ENCODE measurements at regions not wholly inside any gene's neighbourhood (a gene's known extent, or its start where the extent isn't known, plus 50 kb on each side); places are given as distances from the start of the nearest gene placed in this dataset.

GRCh38 chr12:116628450-116628793 is 69.2 kb downstream of the MAP1LC3B2 start:
- Histone ChIP-seq H3K79me1 (ENCODE audit: low read depth, low read length) (no peaks in the 10 kb centered on the region), H2AK5ac (ENCODE audit: low read depth, low read length) (no peak overlapping the region), H4K8ac (ENCODE audit: extremely low read depth, insufficient read depth, low read length) (peak overlapping the region; percentile 40; the same call in 1 of the 2 replicates), H3K9ac (replicated peaks in 1 of 4; ENCODE audit: extremely low read depth in 1 of 4, low read depth in 3 of 4, low read length in 3 of 4) (no peak overlapping the region), H3K18ac (ENCODE audit: extremely low read depth, low read length) (no peak overlapping the region; the same call in 1 of the 2 replicates), H2BK120ac (replicated peaks; ENCODE audit: low read depth, low read length) (no peak overlapping the region), H4K91ac (replicated peaks; ENCODE audit: insufficient read length, low read length) (no peak overlapping the region), H3K4me3 (ENCODE audit: extremely low read depth in 1 of 4, insufficient read depth in 2 of 4, low read depth in 3 of 4, low read length in 4 of 4) (no peak overlapping the region), H3K14ac (ENCODE audit: insufficient read length) (no peak overlapping the region), H3K4ac (replicated peaks; ENCODE audit: insufficient read length, low read depth, low read length) (no peak overlapping the region), H2AFZ (ENCODE audit: low read length) (no peak overlapping the region), H3K4me1 (replicated peaks in 1 of 4; ENCODE audit: control insufficient read depth in 3 of 4, insufficient read depth in 4 of 4, low read length in 3 of 4) (peaks cover 0 to 10% (median 5%) of the 10 kb centered on the region in 4 experiments; a peak in 4 of 7 replicates), H3K36me3 (ENCODE audit: control insufficient read depth in 2 of 4, insufficient read depth in 4 of 4, low read length in 3 of 4) (no peaks in the 10 kb centered on the region), H2BK12ac (ENCODE audit: low read depth, low read length) (no peak overlapping the region), H2BK15ac (ENCODE audit: low read length) (no peak overlapping the region), H2BK20ac (ENCODE audit: low read length) (no peak overlapping the region), H3K79me2 (ENCODE audit: control insufficient read depth in 1 of 2, insufficient read depth in 2 of 2, low read length in 2 of 2) (no peaks in the 10 kb centered on the region), H3K56ac (replicated peaks; ENCODE audit: insufficient read length, low read depth, low read length) (no peak overlapping the region), H3K4me2 (ENCODE audit: insufficient read depth in 1 of 2, low read depth in 2 of 2, low read length in 2 of 2) (no peak overlapping the region), H3K27me3 (replicated peaks in 1 of 4; ENCODE audit: control insufficient read depth in 3 of 4, extremely low read depth in 1 of 4, insufficient read depth in 3 of 4, low read length in 3 of 4) (no peaks in the 10 kb centered on the region), H3K23ac (ENCODE audit: insufficient read length) (no peak overlapping the region), H4K20me1 (replicated peaks in 1 of 2; ENCODE audit: control insufficient read depth in 1 of 2, insufficient read depth in 2 of 2, low read length in 2 of 2) (no peaks in the 10 kb centered on the region), H4K5ac (ENCODE audit: insufficient read length, low read depth, low read length) (no peak overlapping the region), H3K27ac (ENCODE audit: low read depth, low read length) (no peak overlapping the region), H3K9me3 (ENCODE audit: insufficient read depth in 2 of 2, low read depth in 1 of 2, low read length in 1 of 2) (0 out of 4 replicates have a peak, but pooled peaks cover 0 to 1% of the 10 kb centered on the region in 2 experiments), H2BK5ac (ENCODE audit: low read depth, low read length) (no peak overlapping the region), H3K23me2 (ENCODE audit: low read depth, low read length) (no peaks in the 10 kb centered on the region)
- POLR2A ChIA-PET (ENCODE audit: partially characterized antibody): interaction anchor here (0.7 kb wide), 1 partner anchor 14 kb away, joined by 3 read pairs; no protein-coding TSS in a partner anchor
- 93% methylated on average over 9 of the region's 10 CpGs; no CpG with 5 or more reads in 1 of the 2 experiments for WGBS, 2 experiments (ENCODE audit: extremely low coverage in 1 of 2, insufficient coverage in 1 of 2, insufficient read length in 1 of 2, insufficient replicate concordance in 2 of 2, low coverage in 1 of 2, low lambda C conversion rate in 2 of 2, missing lambda C conversion rate in 1 of 2)
- no peak for TF ChIP-seq TBP (IDR thresholded peaks at IDR 0.05; ENCODE audit: low read depth, low read length)
- no peak for TF ChIP-seq ATF3 (IDR thresholded peaks at IDR 0.05; ENCODE audit: insufficient read depth, low read depth, low read length)
- TF ChIP-seq POLR2A (IDR thresholded peaks at IDR 0.05; ENCODE audit: control extremely low read depth in 1 of 2, low read depth in 2 of 2, low read length in 2 of 2): no peak
- no peak for TF ChIP-seq GABPA (IDR thresholded peaks at IDR 0.05; ENCODE audit: borderline replicate concordance, insufficient read depth, low read length)
- no peak for TF ChIP-seq RAD21 (IDR thresholded peaks at IDR 0.05 in 1 of 2, conservative IDR thresholded peaks at IDR 0.05 in 1 of 2; ENCODE audit: low read depth in 2 of 2, low read length in 2 of 2)
- TF ChIP-seq SRF (IDR thresholded peaks at IDR 0.05; ENCODE audit: low read depth, low read length): no peak
- TF ChIP-seq CHD2 (IDR thresholded peaks at IDR 0.05; ENCODE audit: low read length): no peak
- no peak for TF ChIP-seq HDAC6 (IDR thresholded peaks at IDR 0.05; ENCODE audit: low read depth, low read length)
- no peak for TF ChIP-seq SP1 (IDR thresholded peaks at IDR 0.05; ENCODE audit: low read depth, low read length)
- no peak for TF ChIP-seq NRF1 (IDR thresholded peaks at IDR 0.05; ENCODE audit: low read depth, low read length)
- TF ChIP-seq CBX5 (IDR thresholded peaks at IDR 0.05; ENCODE audit: low read depth, low read length): no peak
- CTCF ChIA-PET (ENCODE audit: partially characterized antibody): interaction anchor here (1.0 to 1.1 kb wide), 2 partner anchors 46 to 350 kb away, joined by 3 read pairs; no protein-coding TSS in a partner anchor
- FAIRE-seq (no peak), DNase-seq (ENCODE audit: low read depth in 1 of 2, low spot score in 2 of 2) (no peak)

Data from H1 (cell line).